ENCODE measurements at regions not wholly inside any gene's neighbourhood (a gene's known extent, or its start where the extent isn't known, plus 50 kb on each side); places are given as distances from the start of the nearest gene placed in this dataset.

DNA sequence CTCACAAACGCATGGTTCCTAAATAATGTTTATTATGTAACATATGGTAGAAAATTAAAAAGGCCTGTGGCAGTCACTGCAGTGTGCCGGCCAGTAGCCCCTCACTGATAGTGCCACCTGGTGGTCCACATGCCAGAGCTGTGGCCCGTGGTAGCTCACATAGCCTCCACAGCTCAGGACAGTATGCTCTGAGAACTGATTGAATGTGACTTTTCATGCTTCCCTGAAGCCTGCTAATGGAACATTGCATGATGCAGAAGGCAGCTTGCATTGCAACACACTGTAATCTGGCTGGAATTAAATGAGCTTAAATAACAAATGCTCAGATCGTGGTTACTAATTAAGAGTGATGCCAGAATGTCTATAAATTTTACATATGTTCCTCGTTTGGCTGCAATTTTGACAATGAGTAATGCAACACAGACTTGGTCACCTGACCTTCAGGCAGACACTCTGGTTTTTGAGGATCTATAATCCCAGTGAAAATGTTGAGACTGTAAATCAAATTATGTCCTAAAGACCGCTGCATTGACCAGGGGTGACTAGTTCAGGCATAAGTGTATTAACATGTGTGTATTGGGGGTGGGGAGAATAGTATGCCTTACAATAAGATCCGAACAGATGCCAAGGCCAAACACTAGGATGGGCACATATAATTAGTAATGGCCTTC lies 566.4 kb downstream of the METTL15 start:
- no peak for TF ChIP-seq FOSL1 (IDR thresholded peaks at IDR 0.05; ENCODE audit: low read depth)
- TF ChIP-seq YY1 (IDR thresholded peaks at IDR 0.05; ENCODE audit: extremely low read depth, insufficient replicate concordance, low read depth, low read length) = no peak
- no peak for TF ChIP-seq EGR1 (IDR thresholded peaks at IDR 0.05; ENCODE audit: low read depth)
- peak; percentile 76 for TF ChIP-seq RAD21 (IDR thresholded peaks at IDR 0.05; ENCODE audit: low read depth)
- no peak for TF ChIP-seq EZH2 (IDR thresholded peaks at IDR 0.05)
- TF ChIP-seq SP1 (IDR thresholded peaks at IDR 0.05; ENCODE audit: low read depth) = no peak
- TF ChIP-seq SRF (IDR thresholded peaks at IDR 0.05; ENCODE audit: low read depth) = no peak
- TF ChIP-seq, protein P1, sequence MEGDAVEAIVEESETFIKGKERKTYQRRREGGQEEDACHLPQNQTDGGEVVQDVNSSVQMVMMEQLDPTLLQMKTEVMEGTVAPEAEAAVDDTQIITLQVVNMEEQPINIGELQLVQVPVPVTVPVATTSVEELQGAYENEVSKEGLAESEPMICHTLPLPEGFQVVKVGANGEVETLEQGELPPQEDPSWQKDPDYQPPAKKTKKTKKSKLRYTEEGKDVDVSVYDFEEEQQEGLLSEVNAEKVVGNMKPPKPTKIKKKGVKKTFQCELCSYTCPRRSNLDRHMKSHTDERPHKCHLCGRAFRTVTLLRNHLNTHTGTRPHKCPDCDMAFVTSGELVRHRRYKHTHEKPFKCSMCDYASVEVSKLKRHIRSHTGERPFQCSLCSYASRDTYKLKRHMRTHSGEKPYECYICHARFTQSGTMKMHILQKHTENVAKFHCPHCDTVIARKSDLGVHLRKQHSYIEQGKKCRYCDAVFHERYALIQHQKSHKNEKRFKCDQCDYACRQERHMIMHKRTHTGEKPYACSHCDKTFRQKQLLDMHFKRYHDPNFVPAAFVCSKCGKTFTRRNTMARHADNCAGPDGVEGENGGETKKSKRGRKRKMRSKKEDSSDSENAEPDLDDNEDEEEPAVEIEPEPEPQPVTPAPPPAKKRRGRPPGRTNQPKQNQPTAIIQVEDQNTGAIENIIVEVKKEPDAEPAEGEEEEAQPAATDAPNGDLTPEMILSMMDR (IDR thresholded peaks at IDR 0.05 in 2 of 3, conservative IDR thresholded peaks at IDR 0.05 in 1 of 3; ENCODE audit: borderline replicate concordance in 1 of 3, insufficient read depth in 1 of 3, low read depth in 2 of 3, low read length in 2 of 3) = peak; percentile 39 to 79 (median 76); a peak in 5 of 6 replicates
- ChIA-PET POLR2A (interaction anchor here (1.4 kb wide), 1 partner anchor 976 kb away, joined by 3 read pairs; no protein-coding TSS in a partner anchor), CTCF (interaction anchor here (0.6 to 3.0 kb wide), 5 partner anchors 22 to 979 kb away, joined by 3 to 30 read pairs (median 3); partner anchors contain the start of gene BDNF), RAD21 (ENCODE audit: low non-redundant PET in 1 of 2, low total read pairs in 2 of 2, uncharacterized antibody in 2 of 2, unreplicated experiment in 2 of 2) (interaction anchor here (0.9 to 1.2 kb wide), 4 partner anchors 957 to 976 kb away, joined by 3 to 7 read pairs (median 3); partner anchors contain the start of gene BDNF (in 1 of the 2))
- Histone ChIP-seq H2AFZ (ENCODE audit: low read depth, low read length, poor library complexity, severe bottlenecking) (peak overlapping the region; percentile 94), H3K27me3 (ENCODE audit: insufficient read depth, low read length) (no peaks in the 10 kb centered on the region), H3K9me3 (ENCODE audit: control insufficient read depth in 1 of 2, insufficient read depth in 1 of 2, low read depth in 1 of 2, low read length in 2 of 2) (no peaks in the 10 kb centered on the region), H4K20me1 (ENCODE audit: insufficient read depth) (no peaks in the 10 kb centered on the region), H3K9ac (ENCODE audit: low read length) (no peak overlapping the region), H3K27ac (ENCODE audit: low read depth, low read length) (peak overlapping the region; percentile 56; the same call in 1 of the 2 replicates), H3K4me2 (ENCODE audit: low read length) (peak overlapping the region; percentile 67), H3K79me2 (ENCODE audit: insufficient read depth, low read length) (no peaks in the 10 kb centered on the region), H3K4me3 (replicated peaks in 1 of 2; ENCODE audit: low read depth in 1 of 2, low read length in 2 of 2) (no peak overlapping the region), H3K36me3 (ENCODE audit: control insufficient read depth in 1 of 2, insufficient read depth in 2 of 2, low read length in 2 of 2) (no peaks in the 10 kb centered on the region), H3K4me1 (ENCODE audit: control insufficient read depth in 1 of 2, insufficient read depth in 2 of 2, low read length in 2 of 2) (peaks cover 14 to 20% of the 10 kb centered on the region in 2 experiments), H3K9me2 (ENCODE audit: insufficient read depth) (no peaks in the 10 kb centered on the region)
- ATAC-seq (peak; percentile 94), DNase-seq (ENCODE audit: low read depth, low spot score) (peak; percentile 48)
- BruUV-seq (replicated peaks) = no TSS peak
- intact Hi-C loops (cut with micrococcal nuclease) = loop anchor here (1.0 kb wide), 1 partner anchor 975 kb away; no protein-coding TSS in a partner anchor
